ENCODE measurements at regions not wholly inside any gene's neighbourhood (a gene's known extent, or its start where the extent isn't known, plus 50 kb on each side); places are given as distances from the start of the nearest gene placed in this dataset.

DNA sequence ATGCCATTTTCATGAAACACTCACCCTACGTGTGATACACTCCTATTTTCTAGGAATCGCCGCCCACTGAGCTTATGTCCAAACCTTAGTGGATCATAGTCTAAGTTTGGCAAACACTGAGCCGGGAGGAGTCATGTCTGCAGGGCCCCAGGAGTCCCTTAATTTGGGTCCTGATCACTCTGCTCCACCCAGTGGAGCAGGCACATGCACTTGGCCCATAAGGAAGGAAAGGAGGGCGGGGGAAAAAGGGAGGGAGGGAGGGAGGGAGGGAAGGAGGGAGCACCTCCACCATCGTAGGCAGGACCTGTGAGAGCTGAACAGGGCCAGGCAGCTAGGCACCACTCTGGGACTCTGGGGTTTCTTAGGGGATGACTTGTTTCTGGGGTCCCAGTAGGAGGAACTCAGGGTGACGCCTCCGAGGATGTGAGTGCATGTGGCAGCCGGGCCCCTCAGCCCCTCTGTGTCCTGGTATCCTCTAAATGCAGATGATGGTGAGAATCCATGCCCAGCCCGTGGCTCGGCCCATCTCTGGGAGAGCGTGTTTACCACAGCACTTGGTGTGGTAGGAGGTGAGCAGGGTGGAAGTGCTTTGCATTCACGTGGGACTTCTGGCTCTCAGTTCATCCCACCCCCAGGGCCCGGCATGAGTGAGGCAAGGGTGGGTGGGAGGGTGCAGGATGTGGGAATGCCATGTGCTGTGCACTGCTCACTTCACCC lies 109.4 kb downstream of the KLF13 start:
- FAIRE-seq (peak; percentile 79), ATAC-seq (peak; percentile 4), DNase-seq (ENCODE audit: low read depth, low spot score) (no peak)
- Histone ChIP-seq H4K20me1 (ENCODE audit: control insufficient read depth, insufficient read depth) (no peaks in the 10 kb centered on the region), H3K4me1 (ENCODE audit: control insufficient read depth, insufficient read depth, low read length) (peaks cover 50% of the 10 kb centered on the region), H3K27ac (ENCODE audit: control insufficient read depth, insufficient read depth) (peak overlapping the region; percentile 95), H3K27me3 (replicated peaks in 1 of 2; ENCODE audit: control insufficient read depth in 2 of 2, insufficient read depth in 2 of 2, low read length in 1 of 2) (no peaks in the 10 kb centered on the region), H3K4me3 (peak overlapping the region; percentile 4; the same call in 1 of the 2 replicates), H3K36me3 (ENCODE audit: control insufficient read depth in 2 of 2, insufficient read depth in 2 of 2, low read length in 1 of 2) (no peaks in the 10 kb centered on the region), H3K4me2 (ENCODE audit: control insufficient read depth, insufficient read depth) (peak overlapping the region; percentile 94), H3K9ac (ENCODE audit: control insufficient read depth, insufficient read depth, low read length) (peak overlapping the region; percentile 85), H3K9me3 (replicated peaks; ENCODE audit: control insufficient read depth, insufficient read depth, low read length) (no peaks in the 10 kb centered on the region), H2AFZ (ENCODE audit: control insufficient read depth, low read depth, low read length) (peak overlapping the region; percentile 89), H3K79me2 (ENCODE audit: control insufficient read depth, insufficient read depth, low read length) (no peaks in the 10 kb centered on the region)
- in situ Hi-C loops (cut with MboI), result loop anchor here (5.0 kb wide), 2 partner anchors 51 to 234 kb away; no protein-coding TSS in a partner anchor
- RAD21 ChIA-PET (ENCODE audit: unreplicated experiment), result interaction anchor here (0.9 to 10.1 kb wide), 32 partner anchors 15 to 307 kb away, joined by 3 to 213 read pairs (median 13); partner anchors contain the start of gene KLF13
- 17% methylated on average over 12 of the region's 14 CpGs for WGBS (ENCODE audit: insufficient coverage, insufficient replicate concordance, low lambda C conversion rate, missing lambda C conversion rate)
- CTCF ChIA-PET, result interaction anchor here (0.8 to 12.7 kb wide), 31 partner anchors 8 to 270 kb away, joined by 3 to 336 read pairs (median 7); partner anchors contain the start of gene KLF13
- TF ChIP-seq RUNX3 (IDR thresholded peaks at IDR 0.05; ENCODE audit: low read length), result peak; percentile 30; the same call in 1 of the 2 replicates
- no peak for TF ChIP-seq NR2F1 (conservative IDR thresholded peaks at IDR 0.05)
- TF ChIP-seq CHD2 (IDR thresholded peaks at IDR 0.05; ENCODE audit: borderline replicate concordance, low read depth, low read length), result 0 out of 2 replicates have a peak, but pooled peaks have one; percentile 11
- TF ChIP-seq POU2F2 (IDR thresholded peaks at IDR 0.05; ENCODE audit: borderline replicate concordance, low read depth, low read length), result peak; percentile 60; the same call in 1 of the 3 replicates
- TF ChIP-seq ASH2L (IDR thresholded peaks at IDR 0.05; ENCODE audit: borderline replicate concordance, low read depth), result no peak
- peak; percentile 21 to 71; a peak in 3 of 4 replicates for TF ChIP-seq BHLHE40 (IDR thresholded peaks at IDR 0.05; ENCODE audit: borderline replicate concordance in 1 of 2, low read depth in 2 of 2, low read length in 1 of 2)
- SMC1A ChIA-PET (ENCODE audit: uncharacterized antibody, unreplicated experiment), result interaction anchor here (0.9 to 7.7 kb wide), 30 partner anchors 9 to 235 kb away, joined by 3 to 166 read pairs (median 7); partner anchors contain the start of gene KLF13
- intact Hi-C loops (cut with micrococcal nuclease; ENCODE audit: unreplicated experiment), result loop anchor here (1.0 to 5.0 kb wide), 8 partner anchors 36 to 235 kb away; partner anchors contain the start of gene KLF13
- no TSS peak for BruUV-seq (replicated peaks)
- POLR2A ChIA-PET, result interaction anchor here (1.0 to 4.8 kb wide), 6 partner anchors 23 to 236 kb away, joined by 3 to 32 read pairs (median 6); no protein-coding TSS in a partner anchor

Measured in GM12878 (cell line).